ENCODE measurements at regions not wholly inside any gene's neighbourhood (a gene's known extent, or its start where the extent isn't known, plus 50 kb on each side); places are given as distances from the start of the nearest gene placed in this dataset.
A peak's percentile ranks its signal among the peaks of the same experiment; 100 is the strongest.

DNA sequence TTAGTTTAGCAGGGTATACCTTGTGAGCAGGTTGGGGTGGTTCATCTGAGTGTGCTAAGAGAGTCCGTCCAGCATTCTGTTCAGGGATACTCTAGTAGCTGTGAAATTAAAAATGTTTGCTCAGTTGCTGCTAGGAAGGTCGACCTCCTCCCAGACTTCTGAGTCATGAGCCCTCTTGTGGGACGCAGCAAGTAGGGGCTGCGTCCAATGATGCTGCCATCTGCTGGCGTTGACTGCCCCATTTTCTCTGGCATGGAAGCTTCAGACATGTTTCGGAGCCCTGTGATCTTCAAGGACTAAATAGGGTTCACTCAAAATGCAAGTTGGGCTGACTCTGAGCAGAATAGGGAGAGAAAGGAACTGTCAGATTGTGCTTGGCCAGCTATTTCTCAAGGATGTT is 201.0 kb upstream of the ARSJ start:
- H3K27me3 ChIP-seq (replicated peaks; ENCODE audit: control insufficient read depth, insufficient read depth, low read length) = no peaks in the 10 kb centered on the region
- no peaks in the 10 kb centered on the region for H3K36me3 ChIP-seq (ENCODE audit: control insufficient read depth, insufficient read depth, low read length)
- DNase-seq (ENCODE audit: extremely low read depth, insufficient read length) = no peak
- H3K4me3 ChIP-seq (replicated peaks; ENCODE audit: low read depth, low read length) = no peak overlapping the region
- TF ChIP-seq, protein P1, sequence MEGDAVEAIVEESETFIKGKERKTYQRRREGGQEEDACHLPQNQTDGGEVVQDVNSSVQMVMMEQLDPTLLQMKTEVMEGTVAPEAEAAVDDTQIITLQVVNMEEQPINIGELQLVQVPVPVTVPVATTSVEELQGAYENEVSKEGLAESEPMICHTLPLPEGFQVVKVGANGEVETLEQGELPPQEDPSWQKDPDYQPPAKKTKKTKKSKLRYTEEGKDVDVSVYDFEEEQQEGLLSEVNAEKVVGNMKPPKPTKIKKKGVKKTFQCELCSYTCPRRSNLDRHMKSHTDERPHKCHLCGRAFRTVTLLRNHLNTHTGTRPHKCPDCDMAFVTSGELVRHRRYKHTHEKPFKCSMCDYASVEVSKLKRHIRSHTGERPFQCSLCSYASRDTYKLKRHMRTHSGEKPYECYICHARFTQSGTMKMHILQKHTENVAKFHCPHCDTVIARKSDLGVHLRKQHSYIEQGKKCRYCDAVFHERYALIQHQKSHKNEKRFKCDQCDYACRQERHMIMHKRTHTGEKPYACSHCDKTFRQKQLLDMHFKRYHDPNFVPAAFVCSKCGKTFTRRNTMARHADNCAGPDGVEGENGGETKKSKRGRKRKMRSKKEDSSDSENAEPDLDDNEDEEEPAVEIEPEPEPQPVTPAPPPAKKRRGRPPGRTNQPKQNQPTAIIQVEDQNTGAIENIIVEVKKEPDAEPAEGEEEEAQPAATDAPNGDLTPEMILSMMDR (IDR thresholded peaks at IDR 0.05; ENCODE audit: insufficient read depth, low read length, poor library complexity, severe bottlenecking) = peak; percentile 47

DNA sequence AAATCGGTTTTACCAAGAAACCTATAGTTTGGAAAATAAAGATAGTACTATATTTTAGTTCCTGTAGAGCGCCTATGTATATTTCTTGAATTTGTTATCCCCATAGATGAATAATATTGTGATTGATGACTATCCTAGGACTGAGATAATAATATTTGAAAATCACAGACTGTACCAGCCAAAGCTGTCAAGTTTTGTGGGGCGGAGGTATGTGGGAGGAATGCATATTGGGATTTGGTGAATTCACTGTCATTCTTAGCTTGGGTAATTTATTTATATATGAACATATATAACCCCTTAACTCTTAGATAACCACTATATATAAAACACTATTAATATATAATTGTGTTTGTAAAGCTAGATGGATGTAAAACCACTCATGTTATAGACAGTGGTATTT is 205.5 kb upstream of the ARSJ start:
- no peaks in the 10 kb centered on the region for H3K27me3 ChIP-seq (replicated peaks; ENCODE audit: control insufficient read depth, insufficient read depth, low read length)
- no peak overlapping the region for H3K4me3 ChIP-seq (replicated peaks; ENCODE audit: low read depth, low read length)
- no peak for DNase-seq (ENCODE audit: extremely low read depth, insufficient read length)
- H3K36me3 ChIP-seq (ENCODE audit: control insufficient read depth, insufficient read depth, low read length) = no peaks in the 10 kb centered on the region
- TF ChIP-seq, protein P1 (IDR thresholded peaks at IDR 0.05; ENCODE audit: insufficient read depth, low read length, poor library complexity, severe bottlenecking) = no peak

DNA sequence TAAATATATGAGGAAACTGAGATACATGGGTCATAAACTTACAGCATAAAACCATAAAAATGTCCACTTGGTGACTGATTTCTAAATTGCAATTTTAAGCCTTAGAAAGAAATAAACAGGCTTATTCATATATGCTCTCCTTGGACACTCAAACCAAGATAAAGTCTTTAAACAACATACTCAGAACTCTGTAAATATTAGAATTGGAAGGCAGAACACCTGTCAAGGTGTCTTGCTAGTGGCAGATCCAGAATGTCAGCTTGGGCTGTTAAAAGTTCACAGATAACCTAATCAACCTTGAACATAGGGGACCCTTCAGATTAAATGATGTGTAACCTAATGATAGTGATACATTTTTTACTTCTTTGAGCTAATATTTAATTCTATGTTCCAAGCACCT is 208.1 kb upstream of the ARSJ start:
- Histone ChIP-seq H3K36me3 (ENCODE audit: control insufficient read depth, insufficient read depth, low read length) (no peaks in the 10 kb centered on the region), H3K4me3 (replicated peaks; ENCODE audit: low read depth, low read length) (no peak overlapping the region)

DNA sequence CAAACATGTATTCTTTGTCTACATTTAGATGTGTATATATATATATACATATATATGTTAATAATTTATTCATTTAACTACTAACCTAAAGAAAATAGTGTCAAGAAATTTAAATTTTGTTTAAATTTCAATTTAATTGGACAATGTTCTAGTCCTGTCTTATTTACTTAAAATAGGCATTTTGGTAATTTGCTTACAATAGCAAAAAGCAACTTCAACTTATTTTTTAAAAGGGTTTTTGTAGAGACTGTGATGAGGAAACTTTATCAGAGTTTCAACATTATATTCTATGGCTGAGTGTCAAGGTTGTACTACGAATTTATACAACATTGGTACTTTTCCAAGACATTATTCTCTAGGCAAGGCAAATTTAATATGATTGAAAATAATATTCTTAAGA is 212.0 kb upstream of the ARSJ start:
- H3K4me3 ChIP-seq (replicated peaks; ENCODE audit: low read depth, low read length) = no peak overlapping the region
- TF ChIP-seq, protein P1 (IDR thresholded peaks at IDR 0.05; ENCODE audit: insufficient read depth, low read length, poor library complexity, severe bottlenecking) = no peak
- no peak for DNase-seq (ENCODE audit: extremely low read depth, insufficient read length)
- no peaks in the 10 kb centered on the region for H3K27me3 ChIP-seq (replicated peaks; ENCODE audit: control insufficient read depth, insufficient read depth, low read length)
- no peaks in the 10 kb centered on the region for H3K36me3 ChIP-seq (ENCODE audit: control insufficient read depth, insufficient read depth, low read length)

More for the DNA sequence above, 208.1 kb upstream of the ARSJ start:
- DNase-seq (ENCODE audit: extremely low read depth, insufficient read length) = no peak
- TF ChIP-seq, protein P1 (IDR thresholded peaks at IDR 0.05; ENCODE audit: insufficient read depth, low read length, poor library complexity, severe bottlenecking) = no peak
- no peaks in the 10 kb centered on the region for H3K27me3 ChIP-seq (replicated peaks; ENCODE audit: control insufficient read depth, insufficient read depth, low read length)

DNA sequence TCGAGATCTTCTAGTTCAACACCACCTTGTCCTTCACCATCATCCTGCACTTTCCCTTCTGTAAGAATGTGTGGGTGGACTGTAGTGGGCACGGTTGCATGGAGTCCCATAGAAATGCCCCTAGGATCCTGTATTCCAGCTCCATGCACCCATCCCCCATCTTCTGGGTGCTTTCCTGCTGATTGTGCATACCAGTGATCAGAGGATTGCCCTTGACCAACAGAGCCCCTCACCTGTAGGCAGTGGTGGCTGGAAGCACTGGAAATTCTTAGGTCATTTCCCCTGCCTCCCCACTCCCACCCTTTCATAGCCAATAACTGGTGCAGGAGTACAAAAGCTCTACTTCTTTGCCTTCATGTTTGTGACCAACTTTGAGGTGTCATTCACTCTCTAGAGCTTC is 213.4 kb upstream of the ARSJ start:
- TF ChIP-seq, protein P1 (IDR thresholded peaks at IDR 0.05; ENCODE audit: insufficient read depth, low read length, poor library complexity, severe bottlenecking) = no peak
- Histone ChIP-seq H3K27me3 (replicated peaks; ENCODE audit: control insufficient read depth, insufficient read depth, low read length) (no peaks in the 10 kb centered on the region), H3K36me3 (ENCODE audit: control insufficient read depth, insufficient read depth, low read length) (no peaks in the 10 kb centered on the region), H3K4me3 (replicated peaks; ENCODE audit: low read depth, low read length) (no peak overlapping the region)
- no peak for DNase-seq (ENCODE audit: extremely low read depth, insufficient read length)
